Activated effector memory CD4-positive, alpha-beta T cell treated with anti-CD3 and anti-CD28 coated beads, Interleukin-2, amount 50 U/mL, for 16 hours (primary cell): ENCODE measurements at regions not wholly inside any gene's neighbourhood (a gene's known extent, or its start where the extent isn't known, plus 50 kb on each side); places are given as distances from the start of the nearest gene placed in this dataset.

Experiments
- DNase-seq: peaks from one replicate; pipeline ENCODE4 v3.0.0-alpha.2; 2020

GRCh38 chr3:10555263-10555662 is 49.9 kb upstream of the ATP2B2 start:
- DNase-seq = peak; percentile 30

- peak; percentile 19 for DNase-seq
Measured at GRCh38 chr3:10556312-10556711, 50.9 kb upstream of the ATP2B2 start.

- DNase-seq = peak; percentile 27
Measured at GRCh38 chr3:10557250-10557649, 51.9 kb upstream of the ATP2B2 start.

- no peak for DNase-seq
Measured at GRCh38 chr3:10557781-10558373, 52.5 kb upstream of the ATP2B2 start.

GRCh38 chr3:10558736-10559135 is 53.4 kb upstream of the ATP2B2 start:
- no peak for DNase-seq

GRCh38 chr3:10560060-10560861 is 54.9 kb upstream of the ATP2B2 start:
- DNase-seq = no peak

- DNase-seq = no peak
Measured at GRCh38 chr3:10561162-10561945, 56.0 kb upstream of the ATP2B2 start.

GRCh38 chr3:10561946-10562560 is 56.7 kb upstream of the ATP2B2 start:
- peak; percentile 22 for DNase-seq

- peak; percentile 58 for DNase-seq
Measured at GRCh38 chr3:10563396-10563795, 58.0 kb upstream of the ATP2B2 start.

- peak; percentile 4 for DNase-seq
Measured at GRCh38 chr3:10565814-10566213, 60.4 kb upstream of the ATP2B2 start.

- no peak for DNase-seq
Measured at GRCh38 chr3:10566451-10566850, 61.1 kb upstream of the ATP2B2 start.

GRCh38 chr3:10568549-10568948 is 63.2 kb upstream of the ATP2B2 start:
- DNase-seq = no peak

- DNase-seq = no peak
Measured at GRCh38 chr3:10570196-10570946, 65.0 kb upstream of the ATP2B2 start.

- DNase-seq = no peak
Measured at GRCh38 chr3:10574101-10574620, 68.8 kb upstream of the ATP2B2 start.

GRCh38 chr3:10575601-10576160 is 70.3 kb upstream of the ATP2B2 start:
- no peak for DNase-seq

- DNase-seq = no peak
Measured at GRCh38 chr3:10577486-10577885, 72.1 kb upstream of the ATP2B2 start.

- no peak for DNase-seq
Measured at GRCh38 chr3:10580426-10580825, 75.0 kb upstream of the ATP2B2 start.

GRCh38 chr3:10581251-10581650 is 75.9 kb upstream of the ATP2B2 start:
- DNase-seq = no peak

- DNase-seq = no peak
Measured at GRCh38 chr3:10581716-10582115, 76.3 kb upstream of the ATP2B2 start.

GRCh38 chr3:10582733-10583132 is 77.3 kb upstream of the ATP2B2 start:
- no peak for DNase-seq

GRCh38 chr3:10583798-10584708 is 78.7 kb upstream of the ATP2B2 start:
- DNase-seq = no peak
